Memory B cell (primary cell): ENCODE measurements at regions not wholly inside any gene's neighbourhood (a gene's known extent, or its start where the extent isn't known, plus 50 kb on each side); places are given as distances from the start of the nearest gene placed in this dataset.

Experiments used
- ATAC-seq: fragments of 150-1000 bp; cut with Tn5 transposase; 2 replicates; pipeline ENCODE4 v1.10.0; 2021; ENCODE audit warnings: low read depth, mild to moderate bottlenecking, moderate library complexity
- DNase-seq, 2 donors: peaks; one replicate each; pipeline ENCODE4 v3.0.0; 2022; ENCODE audit warnings: low spot score in 2 of 2
- H3K27ac Mint-ChIP-seq: one replicate; pipeline ENCODE4 v1.8.0; 2022; ENCODE audit warnings: mild to moderate bottlenecking, moderate library complexity, mixed read lengths
- H3K27me3 Mint-ChIP-seq: one replicate; pipeline ENCODE4 v1.8.0; 2022; ENCODE audit warnings: mixed read lengths
- H3K36me3 Mint-ChIP-seq: one replicate; pipeline ENCODE4 v1.8.0; 2022; ENCODE audit warnings: mild to moderate bottlenecking, mixed read lengths
- H3K4me1 Mint-ChIP-seq: one replicate; pipeline ENCODE4 v1.8.0; 2022; ENCODE audit warnings: mixed read lengths
- H3K4me3 Mint-ChIP-seq: one replicate; pipeline ENCODE4 v1.8.0; 2022; ENCODE audit warnings: mild to moderate bottlenecking, moderate library complexity, mixed read lengths
- H3K9me3 Mint-ChIP-seq: one replicate; pipeline ENCODE4 v1.8.0; 2022; ENCODE audit warnings: mixed read lengths

DNA sequence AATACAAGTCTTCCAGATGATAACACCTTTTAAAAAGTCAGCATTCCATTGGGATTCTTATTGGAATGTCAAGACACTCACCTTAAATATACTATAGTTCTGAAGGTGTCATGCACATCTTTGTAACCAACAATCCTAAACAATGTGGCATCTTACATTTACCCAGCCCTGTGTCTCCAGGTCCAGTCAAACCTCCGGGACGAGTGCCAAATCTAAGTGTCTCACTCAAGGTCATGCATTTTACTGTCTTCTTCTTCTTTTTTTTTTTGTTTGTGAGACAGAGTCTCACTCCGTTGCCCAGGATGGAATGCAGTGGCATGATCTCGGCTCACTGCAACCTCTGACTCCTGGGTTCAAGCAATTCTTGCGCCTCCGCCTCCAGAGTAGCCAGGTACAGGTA is 206.9 kb upstream of the FAM98A start:
- Mint-ChIP-seq H3K9me3 (no peaks in the 10 kb centered on the region), H3K36me3 (no peaks in the 10 kb centered on the region), H3K4me1 (no peaks in the 10 kb centered on the region), H3K27me3 (no peaks in the 10 kb centered on the region), H3K27ac (no peak overlapping the region), H3K4me3 (no peak overlapping the region)
- DNase-seq (no peak), ATAC-seq (no peak)

- no peaks in the 10 kb centered on the region for H3K4me1 Mint-ChIP-seq
- H3K27me3 Mint-ChIP-seq, result no peaks in the 10 kb centered on the region
- H3K4me3 Mint-ChIP-seq, result no peak overlapping the region
- ATAC-seq (no peak), DNase-seq (no peak)
- no peaks in the 10 kb centered on the region for H3K9me3 Mint-ChIP-seq
- H3K36me3 Mint-ChIP-seq, result no peaks in the 10 kb centered on the region
- no peak overlapping the region for H3K27ac Mint-ChIP-seq
These were observed 205.1 kb upstream of the FAM98A start for GRCh38 chr2:33804155-33804554.

GRCh38 chr2:33796511-33796910 is 197.4 kb upstream of the FAM98A start:
- Mint-ChIP-seq H3K36me3 (no peaks in the 10 kb centered on the region), H3K4me1 (no peaks in the 10 kb centered on the region), H3K9me3 (no peaks in the 10 kb centered on the region), H3K4me3 (no peak overlapping the region), H3K27me3 (peaks cover 5% of the 10 kb centered on the region), H3K27ac (no peak overlapping the region)
- no peak for DNase-seq
- ATAC-seq, result no peak

DNA sequence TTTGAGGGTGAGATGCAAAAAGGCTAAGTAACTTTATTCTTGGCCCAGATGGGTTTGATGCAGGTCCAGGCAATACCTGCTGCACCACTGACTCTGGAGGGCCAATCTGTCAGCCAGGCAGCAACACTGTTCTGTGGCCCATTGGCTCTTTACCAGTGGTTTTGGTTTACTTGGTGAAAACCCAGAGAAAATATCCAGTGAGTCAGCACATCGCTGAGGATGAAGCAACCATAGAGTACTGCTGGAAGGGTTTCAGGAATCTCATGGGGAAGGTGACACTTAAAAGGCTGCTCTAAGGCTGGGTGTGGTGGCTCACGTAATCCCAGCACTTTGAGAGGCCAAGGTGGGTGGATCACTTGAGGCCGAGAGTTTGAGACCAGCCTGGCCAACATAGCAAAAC is 192.5 kb upstream of the FAM98A start:
- ATAC-seq, result no peak

GRCh38 chr2:33788044-33788443 is 188.9 kb upstream of the FAM98A start:
- DNase-seq (no peak), ATAC-seq (no peak)
- H3K27me3 Mint-ChIP-seq, result peaks cover 5% of the 10 kb centered on the region
- H3K36me3 Mint-ChIP-seq, result no peaks in the 10 kb centered on the region
- H3K27ac Mint-ChIP-seq, result no peak overlapping the region
- H3K4me1 Mint-ChIP-seq, result peaks cover 14% of the 10 kb centered on the region
- H3K4me3 Mint-ChIP-seq, result no peak overlapping the region
- no peaks in the 10 kb centered on the region for H3K9me3 Mint-ChIP-seq

More for the DNA sequence above, 192.5 kb upstream of the FAM98A start:
- Mint-ChIP-seq H3K9me3 (no peaks in the 10 kb centered on the region), H3K36me3 (no peaks in the 10 kb centered on the region), H3K27me3 (peaks cover 5% of the 10 kb centered on the region), H3K27ac (no peak overlapping the region), H3K4me1 (peaks cover 3% of the 10 kb centered on the region), H3K4me3 (no peak overlapping the region)
- no peak for DNase-seq

DNA sequence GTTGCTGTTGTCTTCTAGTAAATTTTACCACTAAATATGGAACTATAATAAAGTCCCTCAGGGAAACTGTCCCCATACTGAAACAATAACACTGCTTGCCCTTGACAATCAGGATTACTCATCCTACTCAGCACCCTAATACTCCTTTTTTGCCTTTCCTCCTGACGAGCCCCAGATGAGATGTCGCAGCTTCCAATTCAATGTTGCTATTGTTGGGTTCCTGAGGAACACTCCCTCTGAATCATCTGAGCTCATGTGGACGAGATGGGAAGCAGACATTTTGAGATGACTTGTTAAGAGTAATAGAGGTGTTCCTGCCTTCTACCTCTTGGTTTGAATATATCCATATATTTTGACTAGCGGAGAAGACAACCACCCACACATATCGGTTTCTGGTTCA is 187.8 kb upstream of the FAM98A start:
- ATAC-seq, result no peak
- H3K27me3 Mint-ChIP-seq, result no peaks in the 10 kb centered on the region
- no peaks in the 10 kb centered on the region for H3K36me3 Mint-ChIP-seq
- H3K4me3 Mint-ChIP-seq, result no peak overlapping the region
- H3K4me1 Mint-ChIP-seq, result peaks cover 14% of the 10 kb centered on the region
- H3K9me3 Mint-ChIP-seq, result no peaks in the 10 kb centered on the region
- DNase-seq, result no peak
- H3K27ac Mint-ChIP-seq, result no peak overlapping the region

- Mint-ChIP-seq H3K36me3 (no peaks in the 10 kb centered on the region), H3K27ac (no peak overlapping the region), H3K4me1 (peaks cover 14% of the 10 kb centered on the region), H3K27me3 (no peaks in the 10 kb centered on the region), H3K9me3 (no peaks in the 10 kb centered on the region), H3K4me3 (no peak overlapping the region)
- DNase-seq (no peak), ATAC-seq (no peak)
These were observed 186.4 kb upstream of the FAM98A start for GRCh38 chr2:33785201-33786106.

- Mint-ChIP-seq H3K4me1 (peaks cover 14% of the 10 kb centered on the region), H3K9me3 (no peaks in the 10 kb centered on the region), H3K27ac (no peak overlapping the region), H3K27me3 (no peaks in the 10 kb centered on the region), H3K36me3 (no peaks in the 10 kb centered on the region), H3K4me3 (no peak overlapping the region)
- ATAC-seq (no peak), DNase-seq (no peak)
These were observed 185.4 kb upstream of the FAM98A start for GRCh38 chr2:33784488-33784887.

GRCh38 chr2:33782395-33783230 is 183.5 kb upstream of the FAM98A start:
- peaks cover 14% of the 10 kb centered on the region for H3K4me1 Mint-ChIP-seq
- H3K9me3 Mint-ChIP-seq, result no peaks in the 10 kb centered on the region
- H3K27me3 Mint-ChIP-seq, result no peaks in the 10 kb centered on the region
- no peaks in the 10 kb centered on the region for H3K36me3 Mint-ChIP-seq
- no peak overlapping the region for H3K4me3 Mint-ChIP-seq
- no peak overlapping the region for H3K27ac Mint-ChIP-seq
- ATAC-seq, result no peak
- no peak for DNase-seq

DNA sequence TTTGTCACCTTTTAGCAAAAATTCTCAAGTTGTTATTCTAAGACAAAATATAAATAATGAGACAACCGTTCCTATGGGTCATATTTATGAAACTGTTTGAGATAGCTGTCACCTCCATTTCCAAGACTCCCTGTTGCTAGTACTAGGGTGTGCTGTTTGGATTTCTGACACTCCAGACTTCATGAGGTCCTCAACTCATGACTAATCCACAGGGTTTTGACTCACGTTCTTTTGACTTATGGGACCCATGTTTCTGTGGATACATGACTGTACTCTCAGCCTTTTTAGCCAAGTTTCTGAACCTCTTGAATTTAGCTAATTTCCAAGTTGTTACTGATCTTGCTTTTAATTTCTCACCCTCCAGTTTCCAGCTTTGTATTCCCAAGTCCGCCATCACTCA is 178.7 kb upstream of the FAM98A start:
- DNase-seq, result no peak
- Mint-ChIP-seq H3K9me3 (no peaks in the 10 kb centered on the region), H3K27me3 (peaks cover 2% of the 10 kb centered on the region), H3K4me1 (no peaks in the 10 kb centered on the region), H3K36me3 (no peaks in the 10 kb centered on the region), H3K4me3 (no peak overlapping the region), H3K27ac (no peak overlapping the region)
- no peak for ATAC-seq

GRCh38 chr2:33775306-33775705 is 176.2 kb upstream of the FAM98A start:
- Mint-ChIP-seq H3K27ac (no peak overlapping the region), H3K4me3 (no peak overlapping the region), H3K4me1 (no peaks in the 10 kb centered on the region), H3K36me3 (no peaks in the 10 kb centered on the region), H3K9me3 (no peaks in the 10 kb centered on the region), H3K27me3 (peaks cover 2% of the 10 kb centered on the region)
- DNase-seq (no peak), ATAC-seq (no peak)

GRCh38 chr2:33770023-33770422 is 170.9 kb upstream of the FAM98A start:
- H3K9me3 Mint-ChIP-seq, result no peaks in the 10 kb centered on the region
- H3K4me1 Mint-ChIP-seq, result no peaks in the 10 kb centered on the region
- H3K27ac Mint-ChIP-seq, result no peak overlapping the region
- no peaks in the 10 kb centered on the region for H3K36me3 Mint-ChIP-seq
- no peak for ATAC-seq
- H3K27me3 Mint-ChIP-seq, result peaks cover 1% of the 10 kb centered on the region
- H3K4me3 Mint-ChIP-seq, result no peak overlapping the region
- no peak for DNase-seq

DNA sequence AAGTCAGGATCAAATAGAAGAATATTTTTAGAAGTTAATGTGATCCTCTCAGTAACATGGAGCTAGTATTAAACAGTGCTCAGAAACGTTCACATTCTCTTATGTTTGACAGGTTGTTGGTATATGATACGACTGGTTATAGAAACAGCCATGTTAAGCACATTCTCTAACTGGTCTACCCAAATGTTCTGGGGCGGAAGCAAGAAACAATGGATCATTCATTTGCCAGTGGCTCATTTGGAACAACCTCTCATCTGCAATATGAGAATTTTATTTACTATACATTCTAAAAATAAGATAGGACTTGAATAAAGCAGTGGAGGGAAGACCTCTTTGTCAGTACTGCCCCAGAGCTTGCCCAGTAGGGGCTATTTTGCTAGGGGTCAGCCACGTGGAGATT is 167.1 kb upstream of the FAM98A start:
- H3K36me3 Mint-ChIP-seq, result no peaks in the 10 kb centered on the region
- DNase-seq (no peak), ATAC-seq (no peak)
- H3K27ac Mint-ChIP-seq, result no peak overlapping the region
- peaks cover 1% of the 10 kb centered on the region for H3K27me3 Mint-ChIP-seq
- H3K9me3 Mint-ChIP-seq, result peaks cover 2% of the 10 kb centered on the region
- no peak overlapping the region for H3K4me3 Mint-ChIP-seq
- H3K4me1 Mint-ChIP-seq, result no peaks in the 10 kb centered on the region

DNA sequence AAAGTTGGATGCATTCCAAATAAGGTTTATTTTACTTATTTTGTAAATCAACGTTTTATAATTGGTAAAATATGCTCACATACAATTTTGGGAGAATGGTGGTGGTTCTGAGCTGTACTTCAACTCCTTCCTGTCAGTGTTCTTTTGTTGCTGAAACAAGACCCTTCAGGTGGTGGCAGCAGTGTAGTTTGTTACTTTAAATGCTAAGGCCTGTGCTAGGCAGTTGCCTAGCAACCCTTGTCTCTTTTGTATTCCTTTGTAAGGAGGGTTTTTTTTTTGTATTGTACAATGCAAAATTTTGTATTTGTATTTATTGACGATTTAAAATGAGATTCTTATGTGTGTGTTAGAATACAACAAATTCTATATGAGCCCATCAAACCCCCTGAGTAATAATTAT is 166.0 kb upstream of the FAM98A start:
- peaks cover 1% of the 10 kb centered on the region for H3K27me3 Mint-ChIP-seq
- no peak for DNase-seq
- H3K27ac Mint-ChIP-seq, result no peak overlapping the region
- H3K4me3 Mint-ChIP-seq, result no peak overlapping the region
- peaks cover 2% of the 10 kb centered on the region for H3K9me3 Mint-ChIP-seq
- H3K4me1 Mint-ChIP-seq, result no peaks in the 10 kb centered on the region
- no peak for ATAC-seq
- no peaks in the 10 kb centered on the region for H3K36me3 Mint-ChIP-seq
